HG02610 (cell line): ENCODE measurements at regions not wholly inside any gene's neighbourhood (a gene's known extent, or its start where the extent isn't known, plus 50 kb on each side); places are given as distances from the start of the nearest gene placed in this dataset.
"Not testable (repeated sequence)": the region's sequence is repeated elsewhere in the genome, so short reads cannot be mapped to it uniquely, and the experiment has no call there.

ENCODE experiments used
- ATAC-seq: cut with Tn5 transposase; IDR thresholded peaks from one replicate; pipeline ENCODE4 v1.9.1; 2021; ENCODE audit warnings: mild to moderate bottlenecking, moderate library complexity; ENCODE audit not compliant: unreplicated experiment

GRCh38 chr2:83221258-83221657 is 1237.8 kb downstream of the SUCLG1 start:
- ATAC-seq, result no peak

GRCh38 chr2:83217854-83218253 is 1241.2 kb downstream of the SUCLG1 start:
- no peak for ATAC-seq

- no peak for ATAC-seq
These were observed 1262.9 kb downstream of the SUCLG1 start for GRCh38 chr2:83196225-83196624.

- ATAC-seq, result no peak
These were observed 1267.8 kb downstream of the SUCLG1 start for GRCh38 chr2:83191316-83191715.

- ATAC-seq, result no peak
These were observed 1272.8 kb downstream of the SUCLG1 start for GRCh38 chr2:83186105-83186760.

GRCh38 chr2:83180862-83181530 is 1278.1 kb downstream of the SUCLG1 start:
- not testable (repeated sequence) for ATAC-seq

- no peak for ATAC-seq
These were observed 1282.5 kb downstream of the SUCLG1 start for GRCh38 chr2:83176539-83176938.

GRCh38 chr2:83172841-83173240 is 1286.2 kb downstream of the SUCLG1 start:
- no peak for ATAC-seq

- no peak for ATAC-seq
These were observed 1290.7 kb downstream of the SUCLG1 start for GRCh38 chr2:83168377-83168776.

GRCh38 chr2:83162421-83162820 is 1296.7 kb downstream of the SUCLG1 start:
- ATAC-seq, result no peak

- ATAC-seq, result no peak
These were observed 1298.5 kb downstream of the SUCLG1 start for GRCh38 chr2:83160571-83160970.

- no peak for ATAC-seq
These were observed 1303.3 kb downstream of the SUCLG1 start for GRCh38 chr2:83155826-83156225.

- no peak for ATAC-seq
These were observed 1315.1 kb downstream of the SUCLG1 start for GRCh38 chr2:83143946-83144345.

GRCh38 chr2:83142934-83143333 is 1316.1 kb downstream of the SUCLG1 start:
- no peak for ATAC-seq

- ATAC-seq, result no peak
These were observed 1343.5 kb downstream of the SUCLG1 start for GRCh38 chr2:83115606-83116005.

GRCh38 chr2:83115155-83115554 is 1343.9 kb downstream of the SUCLG1 start:
- ATAC-seq, result no peak

- no peak for ATAC-seq
These were observed 1345.1 kb downstream of the SUCLG1 start for GRCh38 chr2:83113953-83114352.

GRCh38 chr2:83112858-83113257 is 1346.2 kb downstream of the SUCLG1 start:
- ATAC-seq, result no peak

GRCh38 chr2:83109284-83109683 is 1349.8 kb downstream of the SUCLG1 start:
- no peak for ATAC-seq

GRCh38 chr2:83106853-83107252 is 1352.2 kb downstream of the SUCLG1 start:
- no peak for ATAC-seq

- no peak for ATAC-seq
These were observed 1354.9 kb downstream of the SUCLG1 start for GRCh38 chr2:83104202-83104601.

GRCh38 chr2:83103613-83104012 is 1355.5 kb downstream of the SUCLG1 start:
- no peak for ATAC-seq

GRCh38 chr2:83089051-83089450 is 1370.0 kb downstream of the SUCLG1 start:
- not testable (repeated sequence) for ATAC-seq
